GM12891 (cell line): ENCODE measurements at regions not wholly inside any gene's neighbourhood (a gene's known extent, or its start where the extent isn't known, plus 50 kb on each side); places are given as distances from the start of the nearest gene placed in this dataset.

ENCODE experiments used
- POLR2A ChIP-seq: IDR thresholded peaks from 2 replicates; pipeline ENCODE4 v1.6.1; 2011; ENCODE audit warnings: low read depth, low read length, control low read depth
- TAF1 ChIP-seq: IDR thresholded peaks from 2 replicates; pipeline ENCODE4 v1.6.1; 2011; ENCODE audit warnings: low read depth, low read length, control low read depth

DNA sequence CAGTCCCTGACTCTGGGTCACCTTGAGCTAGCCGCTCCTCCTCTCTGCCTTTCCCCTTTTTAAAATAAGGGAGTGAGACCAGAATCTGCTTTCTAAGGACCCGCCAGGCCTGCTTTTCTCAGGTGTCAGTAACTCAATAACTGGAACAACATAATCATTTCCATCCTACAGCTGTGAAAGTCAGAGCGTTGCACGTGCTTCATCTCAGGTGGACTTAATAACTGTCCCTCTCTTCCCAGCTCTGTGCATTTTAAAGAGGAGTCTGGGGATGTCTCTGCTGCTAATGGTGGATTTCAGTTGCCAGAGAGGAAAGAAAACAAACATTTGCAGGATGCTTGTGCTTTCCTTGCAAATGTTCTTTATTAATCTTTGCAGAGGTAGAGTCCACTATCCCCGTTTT lies 93.7 kb downstream of the PCDH1 start:
- no peak for TF ChIP-seq POLR2A
- TF ChIP-seq TAF1 = no peak
